MM.1S (cell line): ENCODE measurements at regions not wholly inside any gene's neighbourhood (a gene's known extent, or its start where the extent isn't known, plus 50 kb on each side); places are given as distances from the start of the nearest gene placed in this dataset.
"Not testable (repeated sequence)": the region's sequence is repeated elsewhere in the genome, so short reads cannot be mapped to it uniquely, and the experiment has no call there.

Experiments used
- EZH2 ChIP-seq: fragments of 300-600 bp; sonication (generic); optimal IDR thresholded peaks from 2 replicates; pipeline ENCODE3; 2017; ENCODE audit warnings: low read depth, mild to moderate bottlenecking, antibody characterized with exemption, low read length, mixed read lengths
- EZH2phosphoT487 ChIP-seq: fragments of 300-600 bp; sonication (generic); IDR thresholded peaks from 2 replicates; pipeline ENCODE4 v1.6.1; 2018; ENCODE audit warnings: antibody characterized with exemption, low read length
- TF ChIP-seq, protein P1 (sequence below): fragments of 300-600 bp; sonication (generic); IDR thresholded peaks from 2 replicates; pipeline ENCODE4 v1.5.1; 2016; ENCODE audit warnings: antibody characterized with exemption, low read length, mixed read lengths

DNA sequence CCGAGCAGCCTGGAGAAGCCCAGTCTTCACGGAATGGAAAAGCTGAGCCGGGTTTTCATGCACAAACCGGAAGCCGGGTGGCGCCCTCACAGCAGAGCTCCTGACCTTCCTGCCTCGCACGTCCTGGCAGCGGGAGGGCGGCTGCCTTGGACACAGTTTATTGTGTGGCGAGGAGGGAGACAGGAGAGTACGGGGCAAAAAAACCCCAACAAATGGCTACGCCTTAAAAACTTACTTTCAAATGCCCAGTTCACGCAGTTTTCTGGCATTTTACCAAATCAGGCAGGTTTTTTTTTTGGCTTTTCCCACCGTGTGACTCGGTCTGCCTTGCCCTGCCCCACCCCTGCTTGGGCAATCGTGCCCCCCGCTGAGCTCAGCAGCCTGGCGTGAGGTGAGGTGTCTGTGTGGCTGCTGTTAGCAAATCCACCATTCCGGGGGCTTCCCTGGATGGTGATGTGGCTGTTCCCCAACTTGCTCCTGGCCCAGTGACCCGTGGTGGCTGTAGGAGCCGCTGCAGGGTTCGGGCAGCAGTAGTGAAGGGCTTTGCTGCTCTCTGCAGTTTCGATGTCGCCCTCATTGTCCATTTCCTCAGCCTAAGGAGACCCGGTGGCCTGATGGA, 187.1 kb upstream of the SULF2 start:
- TF ChIP-seq, protein P1, sequence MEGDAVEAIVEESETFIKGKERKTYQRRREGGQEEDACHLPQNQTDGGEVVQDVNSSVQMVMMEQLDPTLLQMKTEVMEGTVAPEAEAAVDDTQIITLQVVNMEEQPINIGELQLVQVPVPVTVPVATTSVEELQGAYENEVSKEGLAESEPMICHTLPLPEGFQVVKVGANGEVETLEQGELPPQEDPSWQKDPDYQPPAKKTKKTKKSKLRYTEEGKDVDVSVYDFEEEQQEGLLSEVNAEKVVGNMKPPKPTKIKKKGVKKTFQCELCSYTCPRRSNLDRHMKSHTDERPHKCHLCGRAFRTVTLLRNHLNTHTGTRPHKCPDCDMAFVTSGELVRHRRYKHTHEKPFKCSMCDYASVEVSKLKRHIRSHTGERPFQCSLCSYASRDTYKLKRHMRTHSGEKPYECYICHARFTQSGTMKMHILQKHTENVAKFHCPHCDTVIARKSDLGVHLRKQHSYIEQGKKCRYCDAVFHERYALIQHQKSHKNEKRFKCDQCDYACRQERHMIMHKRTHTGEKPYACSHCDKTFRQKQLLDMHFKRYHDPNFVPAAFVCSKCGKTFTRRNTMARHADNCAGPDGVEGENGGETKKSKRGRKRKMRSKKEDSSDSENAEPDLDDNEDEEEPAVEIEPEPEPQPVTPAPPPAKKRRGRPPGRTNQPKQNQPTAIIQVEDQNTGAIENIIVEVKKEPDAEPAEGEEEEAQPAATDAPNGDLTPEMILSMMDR: not testable (repeated sequence)
- TF ChIP-seq EZH2, EZH2phosphoT487: not testable (repeated sequence)
